Sigmoid colon (tissue), 3 donors: ENCODE measurements at regions not wholly inside any gene's neighbourhood (a gene's known extent, or its start where the extent isn't known, plus 50 kb on each side); places are given as distances from the start of the nearest gene placed in this dataset.

Experiments used
- POLR2A ChIP-seq, 2 donors: fragments of 450-650 bp; IDR thresholded peaks; one replicate each; pipeline ENCODE4 v1.6.1; 2016; ENCODE audit warnings: antibody characterized with exemption in 2 of 2, mild to moderate bottlenecking in 2 of 2, moderate library complexity in 2 of 2
- TF ChIP-seq, protein P1 (sequence below), 4 experiments: fragments of 450-650 bp in 3 of 4; fragments of 200-600 bp in 1 of 4; IDR thresholded peaks; one replicate each; pipeline ENCODE4 v1.5.1; 2016 to 2019; ENCODE audit warnings: antibody characterized with exemption in 4 of 4, mild to moderate bottlenecking in 3 of 4, moderate library complexity in 2 of 4

DNA sequence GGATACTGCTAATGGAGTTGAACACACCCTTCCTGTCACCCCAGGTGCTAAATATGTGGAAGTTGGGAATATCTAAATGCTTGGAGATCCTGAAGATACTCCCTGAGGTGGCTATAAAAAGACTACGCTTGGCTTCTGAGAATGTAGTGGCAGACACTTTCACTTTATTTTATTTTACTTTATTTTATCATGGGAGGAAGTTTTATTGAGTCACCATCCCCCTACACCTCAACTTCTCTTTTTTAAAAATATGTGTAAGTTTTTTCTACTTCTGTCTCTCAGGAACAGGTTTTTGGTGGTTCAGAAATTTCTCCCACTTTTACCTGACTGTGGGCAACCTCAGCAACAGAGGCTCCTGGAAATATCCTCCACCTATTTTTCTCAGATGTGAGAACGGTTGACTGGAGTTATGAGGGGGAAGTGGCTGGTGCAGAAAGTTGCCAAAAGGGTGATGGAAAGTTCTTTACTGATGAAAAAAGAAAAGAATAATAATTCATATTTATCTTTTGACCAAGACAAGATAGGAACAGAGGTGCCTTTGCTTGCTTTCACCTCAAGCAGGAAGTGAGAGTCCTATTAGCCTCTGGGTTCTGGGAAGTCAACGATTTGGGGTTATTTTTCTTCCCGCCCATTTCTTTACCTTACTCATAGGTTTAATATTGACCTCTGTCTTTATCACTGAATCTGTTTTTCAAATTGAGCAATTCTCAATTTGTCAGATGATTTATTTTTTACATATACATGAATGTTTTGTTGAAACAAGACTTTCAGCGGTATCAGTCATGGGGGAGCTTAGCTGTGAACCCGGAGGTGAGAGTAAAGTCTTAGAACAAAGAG, 103.6 kb downstream of the AHR start:
- TF ChIP-seq, protein P1, sequence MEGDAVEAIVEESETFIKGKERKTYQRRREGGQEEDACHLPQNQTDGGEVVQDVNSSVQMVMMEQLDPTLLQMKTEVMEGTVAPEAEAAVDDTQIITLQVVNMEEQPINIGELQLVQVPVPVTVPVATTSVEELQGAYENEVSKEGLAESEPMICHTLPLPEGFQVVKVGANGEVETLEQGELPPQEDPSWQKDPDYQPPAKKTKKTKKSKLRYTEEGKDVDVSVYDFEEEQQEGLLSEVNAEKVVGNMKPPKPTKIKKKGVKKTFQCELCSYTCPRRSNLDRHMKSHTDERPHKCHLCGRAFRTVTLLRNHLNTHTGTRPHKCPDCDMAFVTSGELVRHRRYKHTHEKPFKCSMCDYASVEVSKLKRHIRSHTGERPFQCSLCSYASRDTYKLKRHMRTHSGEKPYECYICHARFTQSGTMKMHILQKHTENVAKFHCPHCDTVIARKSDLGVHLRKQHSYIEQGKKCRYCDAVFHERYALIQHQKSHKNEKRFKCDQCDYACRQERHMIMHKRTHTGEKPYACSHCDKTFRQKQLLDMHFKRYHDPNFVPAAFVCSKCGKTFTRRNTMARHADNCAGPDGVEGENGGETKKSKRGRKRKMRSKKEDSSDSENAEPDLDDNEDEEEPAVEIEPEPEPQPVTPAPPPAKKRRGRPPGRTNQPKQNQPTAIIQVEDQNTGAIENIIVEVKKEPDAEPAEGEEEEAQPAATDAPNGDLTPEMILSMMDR (IDR thresholded peaks at IDR 0.05), result no peak
- no peak for TF ChIP-seq POLR2A (IDR thresholded peaks at IDR 0.05)
